ENCODE measurements at regions not wholly inside any gene's neighbourhood (a gene's known extent, or its start where the extent isn't known, plus 50 kb on each side); places are given as distances from the start of the nearest gene placed in this dataset.
"Not testable (repeated sequence)": the region's sequence is repeated elsewhere in the genome, so short reads cannot be mapped to it uniquely, and the experiment has no call there.

- DNase-seq = no peak
Observed at GRCh38 chr7:113775804-113776203, 143.0 kb downstream of the PPP1R3A start.

GRCh38 chr7:113775401-113775800, 143.4 kb downstream of the PPP1R3A start:
- DNase-seq = no peak

GRCh38 chr7:113774182-113774807, 144.5 kb downstream of the PPP1R3A start:
- DNase-seq = no peak

DNA sequence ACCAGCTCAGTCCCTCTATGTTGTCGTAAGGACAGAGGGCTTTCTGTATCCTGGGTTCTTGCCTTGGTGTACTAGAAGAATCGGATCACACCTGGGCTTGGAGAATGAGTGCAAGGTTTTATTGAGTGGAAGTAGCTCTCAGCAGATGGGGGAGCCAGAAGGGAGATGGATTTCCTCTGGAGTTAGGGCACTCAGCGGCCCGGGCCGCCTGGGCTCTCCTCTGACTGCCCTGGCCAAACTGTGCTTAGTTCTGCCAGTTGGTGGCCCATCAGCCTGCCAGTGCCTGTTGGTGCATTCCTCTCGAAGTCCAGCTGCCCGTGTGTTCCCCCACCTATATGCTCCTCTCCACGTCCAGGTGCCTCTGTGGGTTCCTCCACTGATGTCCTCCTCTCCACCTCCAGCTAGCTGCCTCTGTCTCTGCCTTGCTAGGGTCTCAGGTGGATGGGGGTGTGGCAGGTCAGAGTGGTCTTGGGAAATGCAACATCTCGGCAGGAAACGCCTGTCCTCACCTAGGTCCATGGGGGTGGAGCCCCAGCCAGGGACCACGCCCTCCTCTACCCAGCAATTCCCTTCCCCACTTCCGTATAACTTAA, 148.6 kb downstream of the PPP1R3A start:
- no peak for DNase-seq

GRCh38 chr7:113768387-113768786, 150.4 kb downstream of the PPP1R3A start:
- DNase-seq = no peak

GRCh38 chr7:113764401-113765035, 154.3 kb downstream of the PPP1R3A start:
- DNase-seq = no peak

GRCh38 chr7:113763226-113763625, 155.6 kb downstream of the PPP1R3A start:
- DNase-seq = no peak

DNA sequence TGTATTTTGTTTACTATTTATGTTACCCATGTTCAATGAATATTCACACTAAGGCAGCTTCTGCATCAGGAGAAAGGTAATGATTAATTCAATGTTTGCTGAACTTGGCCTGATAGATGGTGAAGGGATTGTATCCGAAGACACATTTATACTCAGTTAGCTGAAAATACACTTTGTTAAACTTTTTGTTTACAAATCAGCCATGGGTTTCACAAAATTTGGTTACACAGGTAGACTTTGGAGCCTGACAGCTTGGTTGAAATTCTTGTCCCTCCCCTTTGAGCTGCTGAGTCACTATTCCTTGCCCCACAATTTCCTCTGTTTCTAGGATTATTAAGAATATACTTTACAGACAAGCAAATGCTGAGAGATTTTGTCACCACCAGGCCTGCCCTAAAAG, 162.6 kb downstream of the PPP1R3A start:
- no peak for DNase-seq

GRCh38 chr7:113752689-113753088, 166.1 kb downstream of the PPP1R3A start:
- DNase-seq = no peak

DNA sequence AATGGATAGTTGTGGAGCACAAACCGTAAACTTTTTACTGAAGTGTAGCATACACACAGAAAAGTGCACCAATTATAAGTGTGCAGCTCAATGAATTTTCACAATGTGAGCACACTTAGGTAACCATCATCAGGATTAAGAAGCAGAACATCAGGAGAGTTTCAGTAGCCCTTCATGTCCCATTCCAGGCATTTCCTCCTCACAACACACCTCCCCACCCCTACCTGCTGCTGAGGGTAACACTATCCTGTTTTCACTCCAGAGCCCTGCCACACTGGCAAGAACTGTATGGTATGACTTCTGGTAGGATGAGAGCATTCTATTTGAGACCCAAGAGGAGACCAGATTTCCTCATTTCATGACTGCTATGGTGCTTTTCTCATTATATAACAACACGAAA, 166.5 kb downstream of the PPP1R3A start:
- no peak for DNase-seq

GRCh38 chr7:113751547-113751946, 167.3 kb downstream of the PPP1R3A start:
- DNase-seq = no peak

DNA sequence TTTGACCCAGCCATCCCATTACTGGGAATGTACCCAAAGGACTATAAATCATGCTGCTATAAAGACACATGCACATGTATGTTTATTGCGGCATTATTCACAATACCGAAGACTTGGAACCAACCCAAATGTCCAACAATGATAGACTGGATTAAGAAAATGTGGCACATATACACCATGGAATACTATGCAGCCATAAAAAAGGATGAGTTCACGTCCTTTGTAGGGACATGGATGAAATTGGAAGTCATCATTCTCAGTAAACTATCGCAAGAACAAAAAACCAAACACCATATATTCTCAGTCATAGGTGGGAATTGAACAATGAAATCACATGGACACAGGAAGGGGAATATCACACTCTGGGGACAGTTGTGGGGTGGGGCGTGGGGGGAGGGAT, 170.4 kb downstream of the PPP1R3A start:
- not testable (repeated sequence) for DNase-seq

DNA sequence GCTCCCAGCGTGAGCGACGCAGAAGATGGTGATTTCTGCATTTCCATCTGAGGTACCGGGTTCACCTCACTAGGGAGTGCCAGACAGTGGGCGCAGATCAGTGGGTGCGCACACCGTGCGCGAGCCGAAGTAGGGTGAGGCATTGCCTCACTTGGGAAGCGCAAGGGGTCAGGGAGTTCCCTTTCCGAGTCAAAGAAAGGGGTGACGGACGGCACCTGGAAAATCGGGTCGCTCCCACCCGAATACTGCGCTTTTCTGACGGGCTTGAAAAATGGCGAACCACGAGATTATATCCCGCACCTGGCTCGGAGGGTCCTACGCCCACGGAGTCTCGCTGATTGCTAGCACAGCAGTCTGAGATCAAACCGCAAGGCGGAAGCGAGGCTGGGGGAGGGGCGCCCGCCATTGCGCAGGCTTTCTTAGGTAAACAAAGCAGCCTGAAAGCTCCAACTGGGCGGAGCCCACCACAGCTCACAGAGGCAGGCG, 175.8 kb downstream of the PPP1R3A start:
- not testable (repeated sequence) for DNase-seq

DNA sequence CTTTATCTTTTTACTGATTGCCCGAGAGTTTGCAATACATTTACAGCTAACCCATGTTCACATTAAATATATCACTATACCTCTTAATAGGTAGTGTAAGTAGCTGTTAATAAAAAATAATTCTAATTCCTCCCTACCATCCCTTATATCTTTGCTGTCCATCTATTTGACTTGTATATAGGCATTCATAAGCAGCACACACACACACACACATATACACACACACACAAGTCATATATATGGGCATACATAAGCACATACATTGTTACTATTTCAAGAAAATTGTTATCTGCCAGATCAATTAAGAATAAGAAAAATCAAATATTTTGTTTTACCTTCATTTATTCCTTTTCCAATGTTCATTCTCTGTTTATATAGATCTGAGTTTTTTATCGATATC, 176.4 kb downstream of the PPP1R3A start:
- no peak for DNase-seq

DNA sequence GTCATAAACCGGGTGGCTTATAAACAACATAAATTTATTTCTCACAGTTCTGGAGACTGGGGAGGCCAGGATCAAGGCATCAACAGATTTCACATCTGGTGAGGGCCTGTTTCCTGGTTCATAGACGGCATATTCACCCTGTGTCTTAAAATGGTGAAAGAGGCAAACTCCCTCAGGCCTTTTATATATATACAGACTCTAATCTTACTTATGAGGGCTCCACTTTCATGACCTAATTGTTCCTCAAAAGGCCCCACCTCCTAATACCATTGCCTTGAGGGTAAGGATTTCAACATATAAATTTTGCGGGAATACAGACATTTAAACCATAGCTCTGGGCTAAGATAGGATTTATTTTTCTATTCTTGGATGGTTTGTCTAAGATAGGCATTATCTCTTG, 187.2 kb downstream of the PPP1R3A start:
- no peak for DNase-seq

DNA sequence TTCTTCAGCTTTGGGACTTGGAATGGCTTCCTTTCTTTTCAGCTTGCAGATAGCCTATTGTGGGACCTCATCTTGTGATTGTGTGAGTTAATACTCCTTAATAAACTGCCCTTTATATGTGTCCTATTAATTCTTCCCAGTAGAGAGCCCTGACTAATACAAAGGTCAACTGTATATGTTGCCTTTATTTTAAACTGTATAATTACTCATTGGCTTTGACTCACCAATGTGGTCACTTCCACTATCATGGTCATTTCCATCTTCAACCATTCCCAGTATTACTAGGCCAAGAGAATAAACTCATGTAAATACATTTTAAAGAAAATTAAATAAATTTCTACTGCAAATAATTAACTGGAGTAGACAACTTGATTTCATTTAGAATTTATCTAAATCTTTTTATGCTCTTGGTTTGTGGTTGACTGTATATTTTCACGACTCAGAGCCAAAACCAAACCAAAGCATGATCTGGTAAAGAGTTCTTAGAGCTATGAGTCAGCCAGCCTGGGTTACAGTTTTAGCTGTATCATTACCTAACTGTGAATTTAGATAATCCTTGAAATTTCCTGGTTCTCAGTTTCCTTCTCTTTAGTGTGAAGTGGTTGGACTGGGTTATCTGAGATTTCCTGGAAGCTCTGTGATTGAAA, 188.4 kb downstream of the PPP1R3A start:
- no peak for DNase-seq

DNA sequence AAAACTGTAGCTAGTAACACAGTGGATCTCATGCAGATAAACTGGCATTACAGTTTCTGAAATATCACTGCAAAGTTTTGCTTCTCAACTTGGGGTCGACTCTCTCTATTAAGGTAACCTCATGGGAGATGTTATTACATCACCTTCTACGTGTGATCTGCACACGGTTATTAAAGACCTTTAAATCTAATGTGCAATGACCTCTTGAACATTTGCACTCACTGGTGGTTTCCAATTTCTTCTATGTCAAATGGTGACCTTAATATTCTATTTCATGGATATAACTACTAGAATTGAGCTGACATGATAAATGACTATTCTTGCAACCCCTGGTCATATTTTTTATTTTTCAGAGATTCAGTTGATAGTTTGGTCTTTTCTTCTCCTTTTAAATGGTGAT, 191.3 kb downstream of the PPP1R3A start:
- DNase-seq = no peak

DNA sequence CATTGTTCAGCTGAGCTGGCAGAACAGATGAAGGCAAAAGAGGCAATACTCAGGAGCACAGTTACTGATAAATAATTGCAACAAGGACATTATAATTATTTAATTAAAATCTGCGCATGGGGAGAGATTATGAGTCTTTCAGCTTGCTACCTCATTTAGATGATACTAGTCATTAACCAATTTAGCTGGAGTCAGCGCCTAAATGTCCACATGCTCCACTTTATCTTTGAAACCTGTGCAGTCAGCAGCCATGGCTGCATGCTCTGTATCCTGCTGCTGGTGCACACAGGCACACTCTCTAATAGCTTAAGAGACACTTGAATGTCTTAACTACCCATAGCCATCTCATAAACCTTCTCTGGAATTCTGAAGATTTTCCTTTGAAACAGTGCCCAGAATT, 196.8 kb downstream of the PPP1R3A start:
- DNase-seq = no peak

GRCh38 chr7:113717739-113718138, 201.1 kb downstream of the PPP1R3A start:
- DNase-seq = no peak

DNA sequence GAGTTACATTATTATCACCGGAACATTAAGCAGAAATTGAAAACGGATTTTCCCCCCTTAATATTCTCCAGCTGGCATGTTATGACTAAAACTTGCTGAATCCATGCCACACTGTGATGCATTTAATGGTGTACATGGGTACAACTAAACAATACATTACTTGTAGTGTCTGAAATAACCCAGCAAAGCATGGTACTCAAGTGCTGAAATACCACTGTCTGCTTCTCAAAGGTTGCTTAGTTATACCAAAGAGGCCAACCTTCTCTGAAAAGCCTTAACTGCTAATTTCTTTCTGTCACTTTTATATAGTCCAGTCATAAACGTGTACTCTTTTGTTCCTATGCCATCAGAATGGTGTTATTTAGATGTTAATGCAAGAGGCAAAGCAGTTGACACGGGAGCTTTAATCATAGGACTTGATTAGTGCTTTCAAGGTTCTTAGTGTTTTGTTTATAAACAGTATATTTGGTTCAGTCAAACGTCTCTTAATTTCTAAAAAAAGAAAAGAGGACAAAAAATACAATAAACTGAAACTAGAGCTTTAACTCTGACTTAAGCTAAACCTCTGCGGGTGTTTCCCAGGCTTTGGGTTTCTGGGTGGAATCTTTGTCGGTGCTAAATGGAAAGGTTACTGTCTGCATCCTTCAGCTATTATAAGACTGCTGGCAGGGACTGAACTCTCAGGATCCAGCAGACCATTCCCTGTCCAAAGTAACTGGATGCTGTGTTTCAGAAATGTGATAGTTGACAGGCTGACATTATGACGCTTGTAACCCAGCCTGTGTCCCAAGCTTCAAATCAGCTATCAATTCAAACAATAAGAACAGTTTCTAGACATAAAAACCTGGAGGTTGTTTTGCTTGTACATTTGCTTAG, 202.6 kb downstream of the PPP1R3A start:
- DNase-seq = no peak

DNA sequence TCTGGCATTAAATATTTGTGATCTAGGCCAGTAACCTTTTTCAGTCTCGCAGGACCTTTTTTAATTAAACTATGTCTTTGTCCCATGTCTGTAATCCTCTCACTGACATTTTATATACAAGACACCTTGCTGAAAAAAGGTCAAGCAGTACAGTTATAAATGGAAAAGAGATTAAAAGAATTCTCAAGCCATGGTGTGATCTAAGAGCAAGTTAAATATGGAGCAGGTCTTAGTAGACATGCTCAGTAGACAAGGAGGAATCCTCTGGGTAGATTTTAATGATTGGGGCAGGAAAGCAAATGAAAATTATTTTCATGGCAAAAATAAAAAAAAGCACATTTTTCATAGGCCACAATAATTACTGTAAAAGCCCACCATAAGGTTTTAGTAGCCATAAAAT, 203.5 kb downstream of the PPP1R3A start:
- DNase-seq = no peak

DNA sequence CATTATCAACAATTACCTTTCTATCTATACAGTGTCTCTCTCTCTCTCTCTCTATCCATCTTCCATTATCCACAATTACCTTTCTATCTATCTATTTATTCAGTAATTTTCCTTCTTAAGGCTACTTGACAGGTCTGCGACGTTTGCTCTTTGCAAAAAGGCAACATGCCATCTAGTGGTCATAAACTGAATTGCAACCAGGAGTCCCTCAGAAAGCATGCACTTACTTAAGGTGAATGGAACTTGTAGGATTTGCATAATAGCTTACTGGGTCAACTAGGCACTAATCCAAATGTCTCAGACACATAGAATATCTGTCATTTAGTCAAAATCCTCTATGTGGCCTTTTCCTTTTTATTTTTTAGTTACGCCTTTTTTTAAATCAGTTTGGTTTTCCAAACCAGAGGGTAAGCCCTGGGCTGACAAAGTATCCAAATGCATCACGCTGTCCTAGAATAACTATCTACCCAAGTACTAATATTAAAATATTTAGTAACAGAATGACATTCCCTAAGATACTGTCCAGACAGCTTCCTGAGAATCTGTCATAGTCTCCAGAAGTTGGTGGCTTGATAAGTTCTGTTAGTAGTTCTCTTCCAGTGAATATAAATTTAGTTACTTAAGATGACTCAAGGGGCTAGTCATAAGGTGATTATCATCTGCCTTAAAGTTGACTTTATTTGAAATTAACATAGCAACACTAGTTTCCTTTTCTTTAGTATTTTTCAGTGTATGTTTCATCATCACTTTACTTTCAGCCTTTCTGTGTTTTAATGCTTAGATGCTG, 208.3 kb downstream of the PPP1R3A start:
- DNase-seq = peak in 2 of 6 experiments; percentile 56 to 58
